Loucy (cell line): ENCODE measurements at regions not wholly inside any gene's neighbourhood (a gene's known extent, or its start where the extent isn't known, plus 50 kb on each side); places are given as distances from the start of the nearest gene placed in this dataset.

Experiments used
- H2AFZ ChIP-seq: fragments of 200-600 bp; sonication (generic); 2 replicates; pipeline ENCODE4 v1.6.0; 2016; ENCODE audit warnings: antibody characterized with exemption, mild to moderate bottlenecking, low read length, moderate library complexity
- H3F3A ChIP-seq: fragments of 200-600 bp; 2 replicates; pipeline ENCODE4 v1.6.0; 2016; ENCODE audit warnings: antibody characterized with exemption, low read depth, mild to moderate bottlenecking
- H3K27me3 ChIP-seq: fragments of 200-600 bp; sonication (generic); 2 replicates; pipeline ENCODE4 v1.6.1; 2014; ENCODE audit warnings: low read length, mild to moderate bottlenecking; ENCODE audit not compliant: insufficient read depth, poor library complexity, severe bottlenecking
- H3K36me3 ChIP-seq: fragments of 200-600 bp; sonication (generic); 2 replicates; pipeline ENCODE4 v1.6.1; 2016; ENCODE audit warnings: low read length; ENCODE audit not compliant: insufficient read depth
- H3K4me1 ChIP-seq: fragments of 200-600 bp; sonication (generic); 2 replicates; pipeline ENCODE4 v1.5.1; 2014; ENCODE audit warnings: low read length, mild to moderate bottlenecking; ENCODE audit not compliant: insufficient read depth, poor library complexity, severe bottlenecking
- H3K4me2 ChIP-seq: fragments of 200-600 bp; sonication (generic); 2 replicates; pipeline ENCODE4 v1.6.0; 2014; ENCODE audit warnings: antibody characterized with exemption, low read length, low read depth, mild to moderate bottlenecking; ENCODE audit not compliant: poor library complexity, severe bottlenecking
- H3K4me3 ChIP-seq: fragments of 200-600 bp; sonication (generic); 2 replicates; pipeline ENCODE4 v1.5.1; 2014; ENCODE audit warnings: low read length, mild to moderate bottlenecking, mixed read lengths; ENCODE audit not compliant: poor library complexity, severe bottlenecking
- H3K79me2 ChIP-seq: fragments of 200-600 bp; sonication (generic); 2 replicates; pipeline ENCODE4 v1.6.1; 2014; ENCODE audit warnings: low read length; ENCODE audit not compliant: insufficient read depth
- H3K9ac ChIP-seq: fragments of 200-600 bp; sonication (generic); 2 replicates; pipeline ENCODE4 v1.6.0; 2014; ENCODE audit warnings: mild to moderate bottlenecking, low read depth, low read length, moderate library complexity; ENCODE audit not compliant: poor library complexity, severe bottlenecking
- H3K9me2 ChIP-seq: fragments of 200-600 bp; sonication (generic); replicated peaks from 2 replicates; pipeline ENCODE4 v1.6.1; 2016; ENCODE audit warnings: low read depth, low read length, mixed read lengths
- H3K9me3 ChIP-seq: fragments of 200-600 bp; sonication (generic); 2 replicates; pipeline ENCODE4 v1.6.1; 2014; ENCODE audit warnings: mild to moderate bottlenecking, antibody characterized with exemption, low read length, low read depth; ENCODE audit not compliant: insufficient read depth
- H4K20me1 ChIP-seq: fragments of 200-600 bp; sonication (generic); 2 replicates; pipeline ENCODE4 v1.6.0; 2014; ENCODE audit warnings: antibody characterized with exemption, low read length, mild to moderate bottlenecking; ENCODE audit not compliant: insufficient read depth, poor library complexity, severe bottlenecking
- CTCF ChIP-seq: fragments of 200-600 bp; sonication (generic); conservative IDR thresholded peaks from 2 replicates; pipeline ENCODE4 v1.5.1; 2014; ENCODE audit warnings: mild to moderate bottlenecking, antibody characterized with exemption, low read length
- EZH2phosphoT487 ChIP-seq: fragments of 200-600 bp; IDR thresholded peaks from 2 replicates; pipeline ENCODE4 v1.6.1; 2018; ENCODE audit warnings: antibody characterized with exemption, mild to moderate bottlenecking, moderate library complexity, borderline replicate concordance

- Histone ChIP-seq H3K4me2 (no peak overlapping the region), H3K9ac (no peak overlapping the region), H2AFZ (no peak overlapping the region), H3K4me1 (no peaks in the 10 kb centered on the region), H3K9me2 (no peaks in the 10 kb centered on the region), H3K36me3 (no peaks in the 10 kb centered on the region), H3F3A (no peaks in the 10 kb centered on the region), H4K20me1 (no peaks in the 10 kb centered on the region), H3K27me3 (no peaks in the 10 kb centered on the region), H3K79me2 (no peaks in the 10 kb centered on the region), H3K4me3 (no peak overlapping the region), H3K9me3 (peaks cover 7% of the 10 kb centered on the region; the same call in 1 of the 2 replicates)
- TF ChIP-seq CTCF (no peak), EZH2phosphoT487 (no peak)
Observed at GRCh38 chr5:5652181-5652580, 229.7 kb downstream of the ICE1 start.

GRCh38 chr5:5650949-5651348 is 228.5 kb downstream of the ICE1 start:
- Histone ChIP-seq H3K4me2 (no peak overlapping the region), H3K9me2 (no peaks in the 10 kb centered on the region), H3K4me3 (no peak overlapping the region), H3K79me2 (no peaks in the 10 kb centered on the region), H3K27me3 (no peaks in the 10 kb centered on the region), H4K20me1 (no peaks in the 10 kb centered on the region), H3K9me3 (peaks cover 7% of the 10 kb centered on the region; the same call in 1 of the 2 replicates), H3K9ac (no peak overlapping the region), H3F3A (no peaks in the 10 kb centered on the region), H3K36me3 (no peaks in the 10 kb centered on the region), H3K4me1 (no peaks in the 10 kb centered on the region), H2AFZ (no peak overlapping the region)
- TF ChIP-seq EZH2phosphoT487 (no peak), CTCF (no peak)

DNA sequence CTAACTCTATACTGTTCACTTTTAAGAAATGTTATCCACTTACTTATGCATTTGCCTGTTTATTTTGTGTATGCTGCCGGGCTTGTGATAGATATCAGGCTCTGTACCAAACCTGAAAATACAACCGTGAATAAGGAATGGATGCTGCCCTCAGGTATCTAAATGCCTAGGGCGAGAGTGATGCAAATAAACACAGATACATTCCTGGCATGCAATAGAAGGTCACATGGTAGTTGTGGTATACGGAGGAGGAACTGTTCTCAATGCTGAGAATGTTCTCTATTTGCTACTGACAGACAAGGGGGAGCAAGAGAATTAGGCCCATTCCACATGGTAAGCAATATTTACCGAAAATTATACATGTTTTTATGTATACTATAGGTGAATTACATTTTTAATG is 227.8 kb downstream of the ICE1 start:
- peaks cover 7% of the 10 kb centered on the region; the same call in 1 of the 2 replicates for H3K9me3 ChIP-seq
- H4K20me1 ChIP-seq, result no peaks in the 10 kb centered on the region
- no peak overlapping the region for H3K9ac ChIP-seq
- H3K4me1 ChIP-seq, result no peaks in the 10 kb centered on the region
- no peak overlapping the region for H2AFZ ChIP-seq
- no peak for TF ChIP-seq EZH2phosphoT487
- TF ChIP-seq CTCF, result no peak
- H3F3A ChIP-seq, result no peaks in the 10 kb centered on the region
- no peak overlapping the region for H3K4me2 ChIP-seq
- no peak overlapping the region for H3K4me3 ChIP-seq
- no peaks in the 10 kb centered on the region for H3K36me3 ChIP-seq
- H3K9me2 ChIP-seq, result no peaks in the 10 kb centered on the region
- H3K27me3 ChIP-seq, result no peaks in the 10 kb centered on the region
- H3K79me2 ChIP-seq, result no peaks in the 10 kb centered on the region
